Tibial nerve (tissue), 3 donors: ENCODE measurements at regions not wholly inside any gene's neighbourhood (a gene's known extent, or its start where the extent isn't known, plus 50 kb on each side); places are given as distances from the start of the nearest gene placed in this dataset.

Experiments used
- POLR2A ChIP-seq, 2 donors: fragments of 450-650 bp; IDR thresholded peaks; one replicate each; pipeline ENCODE4 v1.6.1; 2017; ENCODE audit warnings: antibody characterized with exemption in 2 of 2, mild to moderate bottlenecking in 2 of 2, moderate library complexity in 2 of 2
- TF ChIP-seq, protein P1 (sequence below), 5 experiments: fragments of 200-600 bp in 3 of 5; fragments of 450-650 bp in 2 of 5; sonication (generic) in 3 of 5; IDR thresholded peaks; one replicate each; pipeline ENCODE4 v1.5.1; 2016 to 2019; ENCODE audit warnings: antibody characterized with exemption in 5 of 5, mild to moderate bottlenecking in 3 of 5, moderate library complexity in 2 of 5

GRCh38 chr4:89661173-89661899 is 175.6 kb downstream of the SNCA start:
- TF ChIP-seq, protein P1, sequence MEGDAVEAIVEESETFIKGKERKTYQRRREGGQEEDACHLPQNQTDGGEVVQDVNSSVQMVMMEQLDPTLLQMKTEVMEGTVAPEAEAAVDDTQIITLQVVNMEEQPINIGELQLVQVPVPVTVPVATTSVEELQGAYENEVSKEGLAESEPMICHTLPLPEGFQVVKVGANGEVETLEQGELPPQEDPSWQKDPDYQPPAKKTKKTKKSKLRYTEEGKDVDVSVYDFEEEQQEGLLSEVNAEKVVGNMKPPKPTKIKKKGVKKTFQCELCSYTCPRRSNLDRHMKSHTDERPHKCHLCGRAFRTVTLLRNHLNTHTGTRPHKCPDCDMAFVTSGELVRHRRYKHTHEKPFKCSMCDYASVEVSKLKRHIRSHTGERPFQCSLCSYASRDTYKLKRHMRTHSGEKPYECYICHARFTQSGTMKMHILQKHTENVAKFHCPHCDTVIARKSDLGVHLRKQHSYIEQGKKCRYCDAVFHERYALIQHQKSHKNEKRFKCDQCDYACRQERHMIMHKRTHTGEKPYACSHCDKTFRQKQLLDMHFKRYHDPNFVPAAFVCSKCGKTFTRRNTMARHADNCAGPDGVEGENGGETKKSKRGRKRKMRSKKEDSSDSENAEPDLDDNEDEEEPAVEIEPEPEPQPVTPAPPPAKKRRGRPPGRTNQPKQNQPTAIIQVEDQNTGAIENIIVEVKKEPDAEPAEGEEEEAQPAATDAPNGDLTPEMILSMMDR (IDR thresholded peaks at IDR 0.05): no peak
- no peak for TF ChIP-seq POLR2A (IDR thresholded peaks at IDR 0.05)
